NT2/D1 (cell line): ENCODE measurements at regions not wholly inside any gene's neighbourhood (a gene's known extent, or its start where the extent isn't known, plus 50 kb on each side); places are given as distances from the start of the nearest gene placed in this dataset.

ENCODE experiments used
- SUZ12 ChIP-seq: IDR thresholded peaks from 2 replicates; pipeline ENCODE4 v1.6.1; 2011; ENCODE audit not compliant: insufficient read length, insufficient read depth; ENCODE audit errors: extremely low read depth
- YY1 ChIP-seq: IDR thresholded peaks from 2 replicates; pipeline ENCODE4 v1.6.1; 2011; ENCODE audit not compliant: insufficient read length, insufficient read depth

DNA sequence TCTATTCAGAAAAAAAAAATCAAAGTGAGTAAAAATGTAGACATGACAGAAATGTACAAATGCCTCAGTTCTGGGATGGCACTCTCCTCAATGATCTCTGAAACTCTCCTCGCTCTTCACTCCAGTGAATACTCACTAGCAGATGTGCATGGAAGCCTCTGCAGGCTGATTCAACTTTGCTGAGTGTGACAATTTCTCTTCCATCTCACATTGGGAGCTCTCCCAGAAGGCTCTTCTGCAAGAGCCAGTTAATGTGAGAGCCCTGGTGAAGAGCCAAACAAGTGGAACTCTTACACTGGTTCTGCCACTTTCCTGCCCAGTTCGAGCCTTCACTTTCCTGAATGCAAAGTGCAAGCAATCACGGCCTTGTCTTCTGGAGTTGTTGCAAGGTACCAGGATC, 147.1 kb upstream of the IRX6 start:
- TF ChIP-seq SUZ12 (no peak), YY1 (no peak)
